ENCODE measurements at regions not wholly inside any gene's neighbourhood (a gene's known extent, or its start where the extent isn't known, plus 50 kb on each side); places are given as distances from the start of the nearest gene placed in this dataset.

- no peak for TF ChIP-seq CTCF (IDR thresholded peaks at IDR 0.05; ENCODE audit: insufficient read depth, low read length, poor library complexity, severe bottlenecking)
- TF ChIP-seq EZH2phosphoT487 (conservative IDR thresholded peaks at IDR 0.05; ENCODE audit: low read length), result no peak
- no peak overlapping the region for H3K4me2 ChIP-seq (ENCODE audit: low read depth, low read length, poor library complexity, severe bottlenecking)
- no peak overlapping the region for H2AFZ ChIP-seq (ENCODE audit: low read depth, low read length, severe bottlenecking)
- H3K79me2 ChIP-seq (ENCODE audit: insufficient read depth, low read length), result no peaks in the 10 kb centered on the region
- H3K4me3 ChIP-seq (ENCODE audit: insufficient read depth, low read length, poor library complexity, severe bottlenecking), result no peak overlapping the region
- H3K9me2 ChIP-seq (replicated peaks; ENCODE audit: insufficient read depth, low read length), result no peaks in the 10 kb centered on the region
- H4K20me1 ChIP-seq (ENCODE audit: low read depth, low read length), result no peaks in the 10 kb centered on the region
- no peak overlapping the region for H3K9ac ChIP-seq (ENCODE audit: low read length)
- no peaks in the 10 kb centered on the region for H3K9me3 ChIP-seq (ENCODE audit: insufficient read depth, low read length)
- no peaks in the 10 kb centered on the region for H3K27me3 ChIP-seq (ENCODE audit: low read length)
- no peaks in the 10 kb centered on the region for H3F3A ChIP-seq (ENCODE audit: insufficient read depth)
- H3K36me3 ChIP-seq (ENCODE audit: low read length), result no peaks in the 10 kb centered on the region
- H3K27ac ChIP-seq (ENCODE audit: low read depth, low read length), result no peak overlapping the region
Observed at GRCh38 chr11:70790671-70791300, 392.5 kb downstream of the CTTN start.

GRCh38 chr11:70796648-70797227, 398.4 kb downstream of the CTTN start:
- Histone ChIP-seq H2AFZ (ENCODE audit: low read depth, low read length, severe bottlenecking) (no peak overlapping the region), H4K20me1 (ENCODE audit: low read depth, low read length) (no peaks in the 10 kb centered on the region), H3K9me2 (replicated peaks; ENCODE audit: insufficient read depth, low read length) (no peaks in the 10 kb centered on the region), H3K79me2 (ENCODE audit: insufficient read depth, low read length) (no peaks in the 10 kb centered on the region), H3K36me3 (ENCODE audit: low read length) (no peaks in the 10 kb centered on the region), H3F3A (ENCODE audit: insufficient read depth) (no peaks in the 10 kb centered on the region), H3K9ac (ENCODE audit: low read length) (no peak overlapping the region), H3K4me3 (ENCODE audit: insufficient read depth, low read length, poor library complexity, severe bottlenecking) (no peak overlapping the region), H3K27ac (ENCODE audit: low read depth, low read length) (no peak overlapping the region), H3K27me3 (ENCODE audit: low read length) (no peaks in the 10 kb centered on the region), H3K9me3 (ENCODE audit: insufficient read depth, low read length) (no peaks in the 10 kb centered on the region), H3K4me2 (ENCODE audit: low read depth, low read length, poor library complexity, severe bottlenecking) (no peak overlapping the region)
- TF ChIP-seq EZH2phosphoT487 (conservative IDR thresholded peaks at IDR 0.05; ENCODE audit: low read length) (no peak), CTCF (IDR thresholded peaks at IDR 0.05; ENCODE audit: insufficient read depth, low read length, poor library complexity, severe bottlenecking) (no peak)

GRCh38 chr11:70798296-70798695, 400.0 kb downstream of the CTTN start:
- Histone ChIP-seq H3K4me3 (ENCODE audit: insufficient read depth, low read length, poor library complexity, severe bottlenecking) (no peak overlapping the region), H3K9me3 (ENCODE audit: insufficient read depth, low read length) (no peaks in the 10 kb centered on the region), H3K9me2 (replicated peaks; ENCODE audit: insufficient read depth, low read length) (no peaks in the 10 kb centered on the region), H3K79me2 (ENCODE audit: insufficient read depth, low read length) (no peaks in the 10 kb centered on the region), H3K36me3 (ENCODE audit: low read length) (no peaks in the 10 kb centered on the region), H2AFZ (ENCODE audit: low read depth, low read length, severe bottlenecking) (no peak overlapping the region), H3K27ac (ENCODE audit: low read depth, low read length) (no peak overlapping the region), H3K27me3 (ENCODE audit: low read length) (no peaks in the 10 kb centered on the region), H3K4me2 (ENCODE audit: low read depth, low read length, poor library complexity, severe bottlenecking) (no peak overlapping the region), H3F3A (ENCODE audit: insufficient read depth) (no peaks in the 10 kb centered on the region), H4K20me1 (ENCODE audit: low read depth, low read length) (no peaks in the 10 kb centered on the region), H3K9ac (ENCODE audit: low read length) (no peak overlapping the region)
- TF ChIP-seq EZH2phosphoT487 (conservative IDR thresholded peaks at IDR 0.05; ENCODE audit: low read length), result no peak
- no peak for TF ChIP-seq CTCF (IDR thresholded peaks at IDR 0.05; ENCODE audit: insufficient read depth, low read length, poor library complexity, severe bottlenecking)
